H1 (cell line): ENCODE measurements at regions not wholly inside any gene's neighbourhood (a gene's known extent, or its start where the extent isn't known, plus 50 kb on each side); places are given as distances from the start of the nearest gene placed in this dataset.

Experiments
- CTCF ChIA-PET: fragments of 300-600 bp; sonication (Branson Sonifier 250); formaldehyde crosslinking; loops from one replicate; lab custom pipeline; 2021; ENCODE audit not compliant: partially characterized antibody; lab: Charles Lee
- POLR2A ChIA-PET: fragments of 300-600 bp; sonication (Branson Sonifier 250); formaldehyde crosslinking; loops from one replicate; lab custom pipeline; 2021; ENCODE audit warnings: inconsistent platforms; ENCODE audit not compliant: partially characterized antibody; lab: Charles Lee
- DNase-seq, 2 experiments: peaks; one replicate each; pipeline versions ENCODE4 v3.0.0 to v3.0.0-alpha.2; 2010 to 2022; ENCODE audit warnings: low spot score in 2 of 2, low read depth in 1 of 2, mixed read lengths in 1 of 2
- FAIRE-seq: peaks from 2 replicates; lab custom pipeline; 2011; peaks lifted over from hg19 to GRCh38; lab: Jason Lieb, UNC
- H2AFZ ChIP-seq: 2 replicates; pipeline ENCODE4 v1.8.1; 2012; ENCODE audit warnings: low read length, inconsistent platforms
- H2AK5ac ChIP-seq: 2 replicates; pipeline ENCODE4 v1.6.1; 2013; ENCODE audit warnings: low read depth, low read length
- H2BK120ac ChIP-seq: replicated peaks from 2 replicates; pipeline ENCODE3; 2013; ENCODE audit warnings: low read depth, low read length, inconsistent platforms
- H2BK12ac ChIP-seq: 2 replicates; pipeline ENCODE4 v1.6.1; 2013; ENCODE audit warnings: low read depth, low read length
- H2BK15ac ChIP-seq: 2 replicates; pipeline ENCODE4 v1.6.1; 2013; ENCODE audit warnings: low read length
- H2BK20ac ChIP-seq: 2 replicates; pipeline ENCODE4 v1.6.1; 2013; ENCODE audit warnings: low read length
- H2BK5ac ChIP-seq: 2 replicates; pipeline ENCODE4 v1.6.1; 2013; ENCODE audit warnings: low read depth, low read length
- H3K14ac ChIP-seq: 2 replicates; pipeline ENCODE4 v1.6.1; 2013; ENCODE audit warnings: inconsistent platforms; ENCODE audit not compliant: insufficient read length
- H3K18ac ChIP-seq: 2 replicates; pipeline ENCODE4 v1.6.1; 2013; ENCODE audit warnings: low read length; ENCODE audit errors: extremely low read depth
- H3K23ac ChIP-seq: 2 replicates; pipeline ENCODE4 v1.6.1; 2013; ENCODE audit warnings: inconsistent platforms; ENCODE audit not compliant: insufficient read length
- H3K23me2 ChIP-seq: 2 replicates; pipeline ENCODE4 v1.6.1; 2013; ENCODE audit warnings: low read depth, low read length
- H3K27ac ChIP-seq: 2 replicates; pipeline ENCODE4 v1.6.1; 2011; ENCODE audit warnings: low read depth, low read length, inconsistent platforms
- H3K27me3 ChIP-seq, 4 experiments: replicated peaks in 1 of 4; 1 replicate in 1 of 4; 2 replicates in 3 of 4; pipeline versions ENCODE4 v1.6.1 to v1.8.1; 2011 to 2013; ENCODE audit warnings: low read length in 3 of 4, mild to moderate bottlenecking in 3 of 4, inconsistent platforms in 2 of 4, mixed read lengths in 2 of 4, moderate library complexity in 1 of 4; ENCODE audit not compliant: control insufficient read depth in 3 of 4, insufficient read depth in 3 of 4; ENCODE audit errors: extremely low read depth in 1 of 4
- H3K36me3 ChIP-seq, 4 experiments: 2 replicates each; pipeline versions ENCODE4 v1.6.1 to v1.8.1; 2011 to 2013; ENCODE audit warnings: mild to moderate bottlenecking in 4 of 4, low read length in 3 of 4, moderate library complexity in 2 of 4, control low read depth in 1 of 4, inconsistent platforms in 1 of 4; ENCODE audit not compliant: insufficient read depth in 4 of 4, control insufficient read depth in 2 of 4
- H3K4ac ChIP-seq: replicated peaks from 2 replicates; pipeline ENCODE3; 2013; ENCODE audit warnings: low read length, low read depth, mixed read lengths, inconsistent platforms; ENCODE audit not compliant: insufficient read length
- H3K4me1 ChIP-seq, 4 experiments: replicated peaks in 1 of 4; 1 replicate in 1 of 4; 2 replicates in 3 of 4; pipeline versions ENCODE4 v1.6.1 to v1.8.1; 2011 to 2013; ENCODE audit warnings: low read length in 3 of 4, inconsistent platforms in 2 of 4, mixed read lengths in 1 of 4; ENCODE audit not compliant: insufficient read depth in 4 of 4, control insufficient read depth in 3 of 4
- H3K4me2 ChIP-seq, 2 experiments: 2 replicates each; pipeline versions ENCODE4 v1.6.1 to v1.8.1; 2011 to 2013; ENCODE audit warnings: low read depth in 2 of 2, low read length in 2 of 2, control low read depth in 1 of 2, inconsistent platforms in 1 of 2, mild to moderate bottlenecking in 1 of 2; ENCODE audit not compliant: insufficient read depth in 1 of 2
- H3K4me3 ChIP-seq, 4 experiments: fragments of 200-600, 300-600 bp in 1 of 4; sonication (generic), shearing (Covaris generic), sonication (Bioruptor Twin) in 1 of 4; 2 replicates each; pipeline versions ENCODE4 v1.5.1 to v1.8.1; 2011 to 2016; ENCODE audit warnings: low read length in 4 of 4, low read depth in 3 of 4, control low read depth in 2 of 4, inconsistent platforms in 2 of 4, mild to moderate bottlenecking in 2 of 4, mixed read lengths in 1 of 4, moderate library complexity in 1 of 4; ENCODE audit not compliant: insufficient read depth in 2 of 4; ENCODE audit errors: extremely low read depth in 1 of 4
- H3K56ac ChIP-seq: replicated peaks from 2 replicates; pipeline ENCODE3; 2013; ENCODE audit warnings: low read depth, mild to moderate bottlenecking, mixed read lengths, low read length, inconsistent platforms; ENCODE audit not compliant: insufficient read length
- H3K79me1 ChIP-seq: 2 replicates; pipeline ENCODE4 v1.6.1; 2013; ENCODE audit warnings: low read depth, low read length, control low read depth
- H3K79me2 ChIP-seq, 2 experiments: 2 replicates each; pipeline versions ENCODE4 v1.6.1 to v1.8.1; 2012 to 2013; ENCODE audit warnings: low read length in 2 of 2, mild to moderate bottlenecking in 2 of 2, inconsistent platforms in 1 of 2; ENCODE audit not compliant: insufficient read depth in 2 of 2, control insufficient read depth in 1 of 2
- H3K9ac ChIP-seq, 4 experiments: replicated peaks in 1 of 4; 1 replicate in 1 of 4; 2 replicates in 3 of 4; pipeline versions ENCODE4 v1.6.1 to v1.8.1; 2011 to 2013; ENCODE audit warnings: low read depth in 3 of 4, low read length in 3 of 4, control low read depth in 2 of 4, mild to moderate bottlenecking in 2 of 4, moderate library complexity in 2 of 4, inconsistent platforms in 1 of 4; ENCODE audit errors: extremely low read depth in 1 of 4
- H3K9me3 ChIP-seq, 2 experiments: 2 replicates each; pipeline versions ENCODE4 v1.6.1 to v1.8.1; 2012 to 2013; ENCODE audit warnings: mild to moderate bottlenecking in 2 of 2, moderate library complexity in 2 of 2, control low read depth in 1 of 2, inconsistent platforms in 1 of 2, low read depth in 1 of 2, low read length in 1 of 2, mixed read lengths in 1 of 2; ENCODE audit not compliant: insufficient read depth in 2 of 2
- H4K20me1 ChIP-seq, 2 experiments: replicated peaks in 1 of 2; 2 replicates each; pipeline versions ENCODE3 to v1.8.1; 2011 to 2013; ENCODE audit warnings: inconsistent platforms in 2 of 2, low read length in 2 of 2, mild to moderate bottlenecking in 1 of 2; ENCODE audit not compliant: insufficient read depth in 2 of 2, control insufficient read depth in 1 of 2
- H4K5ac ChIP-seq: 2 replicates; pipeline ENCODE4 v1.6.1; 2013; ENCODE audit warnings: low read length, low read depth, mixed read lengths, inconsistent platforms; ENCODE audit not compliant: insufficient read length
- H4K8ac ChIP-seq: 2 replicates; pipeline ENCODE4 v1.8.0; 2013; ENCODE audit warnings: mild to moderate bottlenecking, moderate library complexity, low read length, inconsistent platforms; ENCODE audit not compliant: insufficient read depth; ENCODE audit errors: extremely low read depth
- H4K91ac ChIP-seq: replicated peaks from 2 replicates; pipeline ENCODE3; 2013; ENCODE audit warnings: low read length, mixed read lengths, inconsistent platforms; ENCODE audit not compliant: insufficient read length
- ATF3 ChIP-seq: IDR thresholded peaks from 2 replicates; pipeline ENCODE4 v1.6.1; 2011; ENCODE audit warnings: low read depth, mild to moderate bottlenecking, low read length; ENCODE audit not compliant: insufficient read depth
- BACH1 ChIP-seq: IDR thresholded peaks from 2 replicates; pipeline ENCODE4 v1.6.1; 2012; ENCODE audit warnings: low read length, improper control_type of control experiment
- EGR1 ChIP-seq: IDR thresholded peaks from 2 replicates; pipeline ENCODE4 v1.6.1; 2011; ENCODE audit warnings: low read depth, low read length, borderline replicate concordance
- GABPA ChIP-seq: IDR thresholded peaks from 2 replicates; pipeline ENCODE4 v1.6.1; 2011; ENCODE audit warnings: mild to moderate bottlenecking, low read length, moderate library complexity, borderline replicate concordance; ENCODE audit not compliant: insufficient read depth
- GTF2F1 ChIP-seq: IDR thresholded peaks from 2 replicates; pipeline ENCODE4 v1.6.1; 2012; ENCODE audit warnings: low read depth, low read length, improper control_type of control experiment, borderline replicate concordance
- JUN ChIP-seq: IDR thresholded peaks from 2 replicates; pipeline ENCODE4 v1.6.1; 2011; ENCODE audit warnings: low read depth, mild to moderate bottlenecking, improper control_type of control experiment, low read length
- RFX5 ChIP-seq: IDR thresholded peaks from 2 replicates; pipeline ENCODE4 v1.6.1; 2011; ENCODE audit warnings: low read depth, low read length, improper control_type of control experiment, borderline replicate concordance
- SIRT6 ChIP-seq: IDR thresholded peaks from one replicate; pipeline ENCODE4 v1.7.1; 2012; ENCODE audit warnings: low read length, inconsistent platforms
- SP4 ChIP-seq: IDR thresholded peaks from 2 replicates; pipeline ENCODE4 v1.6.1; 2012; ENCODE audit warnings: low read length, inconsistent platforms
- SRF ChIP-seq: IDR thresholded peaks from 2 replicates; pipeline ENCODE4 v1.6.1; 2011; ENCODE audit warnings: mild to moderate bottlenecking, low read depth, low read length, moderate library complexity
- WGBS, 2 experiments: shearing (Covaris generic) in 1 of 2; methylation state at CpG; one replicate each; pipeline versions ENCODE4 v1.1.6 to v1.1.7; 2013 to 2015; ENCODE audit warnings: low lambda C conversion rate in 2 of 2, mixed read lengths in 2 of 2, inconsistent platforms in 1 of 2, low coverage in 1 of 2, missing lambda C conversion rate in 1 of 2; ENCODE audit not compliant: insufficient replicate concordance in 2 of 2, insufficient coverage in 1 of 2, insufficient read length in 1 of 2; ENCODE audit errors: extremely low coverage in 1 of 2, missing lambda C conversion rate in 1 of 2; 5-methylcytosine and 5-hydroxymethylcytosine counted together

GRCh38 chr13:58630794-58631193, 999.2 kb downstream of the PCDH17 start:
- H3K4me1 ChIP-seq = no peaks in the 10 kb centered on the region; a peak in 1 of 7 replicates
- no peak overlapping the region for H3K4me2 ChIP-seq
- no peak overlapping the region for H4K8ac ChIP-seq
- H3K9me3 ChIP-seq = no peaks in the 10 kb centered on the region
- H2BK20ac ChIP-seq = no peak overlapping the region
- no peaks in the 10 kb centered on the region for H3K79me1 ChIP-seq
- no peaks in the 10 kb centered on the region for H3K27me3 ChIP-seq
- no peak overlapping the region for H2AFZ ChIP-seq
- no peak overlapping the region for H3K14ac ChIP-seq
- H2BK5ac ChIP-seq = no peak overlapping the region
- H3K79me2 ChIP-seq = no peaks in the 10 kb centered on the region
- no peak overlapping the region for H2AK5ac ChIP-seq
- H2BK12ac ChIP-seq = no peak overlapping the region
- H2BK15ac ChIP-seq = no peak overlapping the region
- FAIRE-seq = no peak
- no peak overlapping the region for H3K4me3 ChIP-seq
- no peak overlapping the region for H3K27ac ChIP-seq
- no peaks in the 10 kb centered on the region for H3K36me3 ChIP-seq
- H3K56ac ChIP-seq = no peak overlapping the region
- TF ChIP-seq GABPA = no peak
- no peak for TF ChIP-seq RFX5
- no peak for TF ChIP-seq SP4
- no peak for TF ChIP-seq SRF
- no peak for TF ChIP-seq GTF2F1
- TF ChIP-seq EGR1 = no peak
- no peak for TF ChIP-seq SIRT6
- no peak for TF ChIP-seq BACH1
- no peak for TF ChIP-seq JUN
- TF ChIP-seq ATF3 = no peak
- TF ChIP-seq, all 59 proteins: peak for 0
- Histone ChIP-seq H4K91ac (no peak overlapping the region), H2BK120ac (no peak overlapping the region), H3K23ac (no peak overlapping the region), H3K9ac (no peak overlapping the region), H3K18ac (no peak overlapping the region), H4K5ac (no peak overlapping the region), H4K20me1 (no peaks in the 10 kb centered on the region), H3K4ac (no peak overlapping the region), H3K23me2 (no peaks in the 10 kb centered on the region)
- no peak for DNase-seq
- CTCF ChIA-PET = no interaction called here
- POLR2A ChIA-PET = no interaction called here
- WGBS, 2 experiments = 100% methylated on average over 1 of the region's 1 CpG; no CpG with 5 or more reads in 1 of the 2 experiments
